ENCODE measurements at regions not wholly inside any gene's neighbourhood (a gene's known extent, or its start where the extent isn't known, plus 50 kb on each side); places are given as distances from the start of the nearest gene placed in this dataset.

DNA sequence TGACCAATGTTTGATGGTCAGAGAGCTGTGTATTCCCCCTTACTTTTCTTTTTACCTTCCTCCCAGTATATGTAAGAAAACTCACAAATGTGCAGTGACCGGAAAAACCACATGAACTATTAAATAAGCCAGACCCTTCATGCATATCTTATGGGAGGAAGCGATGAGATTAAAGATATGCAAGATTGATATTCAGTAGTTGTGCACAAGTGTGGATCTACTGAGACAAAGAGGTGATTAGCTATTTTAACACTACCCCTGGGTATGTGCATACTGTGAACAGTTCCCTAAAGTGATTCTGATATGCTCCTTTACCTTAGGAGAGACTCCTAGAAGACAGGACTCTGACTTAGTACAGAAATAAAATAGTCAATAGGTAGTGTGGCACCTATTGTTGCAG is 328.3 kb downstream of the EPHA4 start:
- peak overlapping the region; percentile 45 for H2BK15ac ChIP-seq (replicated peaks; ENCODE audit: low read depth)
- no peak overlapping the region for H3K18ac ChIP-seq (ENCODE audit: low read length)
- no peak overlapping the region for H4K8ac ChIP-seq (ENCODE audit: low read depth, low read length)
- no peak overlapping the region for H3K56ac ChIP-seq (ENCODE audit: low read length)
- H3K4me1 ChIP-seq (ENCODE audit: control insufficient read depth, low read depth, low read length), result no peaks in the 10 kb centered on the region
- no peaks in the 10 kb centered on the region for H3K27me3 ChIP-seq (ENCODE audit: insufficient read depth, low read length, poor library complexity)
- no peak overlapping the region for H4K5ac ChIP-seq (ENCODE audit: low read length)
- no peaks in the 10 kb centered on the region for H3K36me3 ChIP-seq (ENCODE audit: control insufficient read depth, insufficient read depth, low read length)
- no peak overlapping the region for H2BK5ac ChIP-seq (ENCODE audit: low read length)
- H2AK5ac ChIP-seq (ENCODE audit: low read length), result no peak overlapping the region
- no peak overlapping the region for H2BK120ac ChIP-seq (ENCODE audit: low read depth, low read length)
- H3K4me2 ChIP-seq (ENCODE audit: low read length), result no peak overlapping the region
- WGBS (ENCODE audit: extremely low coverage, insufficient coverage, low lambda C conversion rate), result no CpG with 5 or more reads among the region's 2 CpGs
- no peak overlapping the region for H3K27ac ChIP-seq (ENCODE audit: low read depth, low read length)
- H3K4ac ChIP-seq (ENCODE audit: low read depth, low read length), result no peak overlapping the region
- no peak overlapping the region for H3K23ac ChIP-seq (ENCODE audit: low read length)
- H3K79me2 ChIP-seq (ENCODE audit: control insufficient read depth, insufficient read depth, low read length), result no peaks in the 10 kb centered on the region
- H3K79me1 ChIP-seq (ENCODE audit: low read length), result no peaks in the 10 kb centered on the region
- no peak overlapping the region for H3K9ac ChIP-seq (ENCODE audit: low read length)
- DNase-seq, result no peak
- no peak overlapping the region for H3K4me3 ChIP-seq (ENCODE audit: low read length)

DNA sequence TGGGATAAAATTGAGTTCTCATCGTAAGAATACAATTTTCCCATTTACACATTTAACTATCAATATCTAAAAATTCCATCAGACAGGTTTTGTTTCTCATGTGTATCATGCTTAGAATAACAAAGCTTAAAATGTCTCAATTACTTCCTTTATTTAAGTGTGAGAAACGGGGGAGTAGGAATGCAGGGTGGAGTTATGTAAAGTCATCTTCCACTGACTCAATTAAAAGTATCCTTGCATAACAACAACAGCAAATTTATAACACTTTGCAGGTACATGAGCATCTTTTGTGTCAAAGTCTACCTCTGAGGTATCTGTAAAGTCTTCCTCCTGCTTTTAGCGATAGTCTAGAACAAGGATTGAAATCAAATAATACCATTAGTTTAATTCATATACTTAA is 327.1 kb downstream of the EPHA4 start:
- no peak overlapping the region for H3K23ac ChIP-seq (ENCODE audit: low read length)
- no peak overlapping the region for H3K18ac ChIP-seq (ENCODE audit: low read length)
- no peak overlapping the region for H3K4me3 ChIP-seq (ENCODE audit: low read length)
- no peaks in the 10 kb centered on the region for H3K27me3 ChIP-seq (ENCODE audit: insufficient read depth, low read length, poor library complexity)
- H3K9ac ChIP-seq (ENCODE audit: low read length), result no peak overlapping the region
- H2BK120ac ChIP-seq (ENCODE audit: low read depth, low read length), result no peak overlapping the region
- H3K4ac ChIP-seq (ENCODE audit: low read depth, low read length), result no peak overlapping the region
- H3K4me2 ChIP-seq (ENCODE audit: low read length), result no peak overlapping the region
- H4K5ac ChIP-seq (ENCODE audit: low read length), result no peak overlapping the region
- H3K79me1 ChIP-seq (ENCODE audit: low read length), result no peaks in the 10 kb centered on the region
- no peak overlapping the region for H2BK5ac ChIP-seq (ENCODE audit: low read length)
- no peak overlapping the region for H2BK15ac ChIP-seq (replicated peaks; ENCODE audit: low read depth)
- no peak for DNase-seq
- no peaks in the 10 kb centered on the region for H3K4me1 ChIP-seq (ENCODE audit: control insufficient read depth, low read depth, low read length)
- no peak overlapping the region for H2AK5ac ChIP-seq (ENCODE audit: low read length)
- H4K8ac ChIP-seq (ENCODE audit: low read depth, low read length), result no peak overlapping the region
- H3K36me3 ChIP-seq (ENCODE audit: control insufficient read depth, insufficient read depth, low read length), result no peaks in the 10 kb centered on the region
- WGBS (ENCODE audit: extremely low coverage, insufficient coverage, low lambda C conversion rate), result no CpG with 5 or more reads among the region's 3 CpGs
- H3K79me2 ChIP-seq (ENCODE audit: control insufficient read depth, insufficient read depth, low read length), result no peaks in the 10 kb centered on the region
- H3K27ac ChIP-seq (ENCODE audit: low read depth, low read length), result no peak overlapping the region
- no peak overlapping the region for H3K56ac ChIP-seq (ENCODE audit: low read length)

DNA sequence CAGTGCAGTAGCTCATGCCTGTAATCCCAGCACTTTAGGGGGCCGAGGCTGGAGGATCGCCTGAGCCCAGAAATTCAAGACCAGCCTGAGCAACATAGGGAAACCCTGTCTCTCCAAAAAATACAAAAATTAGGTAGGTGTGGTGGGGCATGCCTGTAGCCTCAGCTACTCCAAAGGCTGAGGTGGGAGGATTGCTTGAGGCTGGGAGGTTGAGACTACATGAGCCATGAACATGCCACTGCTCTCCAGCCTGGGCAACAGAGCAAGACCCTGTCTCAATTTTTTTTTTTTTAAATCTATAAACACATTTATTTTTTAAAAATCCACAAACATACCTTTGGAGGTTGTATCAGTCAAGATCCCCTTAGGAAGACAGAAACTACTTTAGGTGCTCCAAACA is 326.3 kb downstream of the EPHA4 start:
- Histone ChIP-seq H4K8ac (ENCODE audit: low read depth, low read length) (no peak overlapping the region), H3K4ac (ENCODE audit: low read depth, low read length) (no peak overlapping the region), H3K18ac (ENCODE audit: low read length) (no peak overlapping the region), H3K23ac (ENCODE audit: low read length) (no peak overlapping the region), H3K4me2 (ENCODE audit: low read length) (no peak overlapping the region), H3K9ac (ENCODE audit: low read length) (no peak overlapping the region), H3K4me1 (ENCODE audit: control insufficient read depth, low read depth, low read length) (no peaks in the 10 kb centered on the region), H3K27ac (ENCODE audit: low read depth, low read length) (no peak overlapping the region), H3K36me3 (ENCODE audit: control insufficient read depth, insufficient read depth, low read length) (no peaks in the 10 kb centered on the region), H3K79me1 (ENCODE audit: low read length) (no peaks in the 10 kb centered on the region), H2AK5ac (ENCODE audit: low read length) (no peak overlapping the region), H3K4me3 (ENCODE audit: low read length) (no peak overlapping the region), H2BK120ac (ENCODE audit: low read depth, low read length) (no peak overlapping the region), H2BK5ac (ENCODE audit: low read length) (no peak overlapping the region), H4K5ac (ENCODE audit: low read length) (no peak overlapping the region), H3K79me2 (ENCODE audit: control insufficient read depth, insufficient read depth, low read length) (no peaks in the 10 kb centered on the region), H2BK15ac (replicated peaks; ENCODE audit: low read depth) (no peak overlapping the region), H3K27me3 (ENCODE audit: insufficient read depth, low read length, poor library complexity) (no peaks in the 10 kb centered on the region), H3K56ac (ENCODE audit: low read length) (no peak overlapping the region)
- WGBS (ENCODE audit: extremely low coverage, insufficient coverage, low lambda C conversion rate), result no CpG with 5 or more reads among the region's 2 CpGs
- no peak for DNase-seq

DNA sequence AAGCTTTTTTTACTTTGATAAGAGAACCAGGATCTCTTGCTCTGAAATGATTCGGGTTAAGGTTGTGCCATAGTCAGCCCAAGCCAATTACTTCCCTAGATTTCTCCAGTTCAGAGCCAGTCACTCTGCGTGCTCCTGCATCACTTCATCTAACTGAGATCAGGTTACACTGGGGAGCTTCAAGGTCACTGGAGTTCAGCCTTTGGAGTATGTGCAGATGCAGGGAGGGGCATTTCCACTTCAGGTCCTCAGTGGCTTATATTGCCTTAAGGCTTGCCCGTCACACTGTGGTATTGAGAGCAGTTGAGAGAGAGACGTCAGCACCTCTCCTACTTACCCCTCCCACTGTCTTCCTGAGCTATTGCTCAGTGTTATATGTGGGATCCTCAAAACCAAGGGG is 317.8 kb downstream of the EPHA4 start:
- Histone ChIP-seq H3K4me1 (ENCODE audit: control insufficient read depth, low read depth, low read length) (no peaks in the 10 kb centered on the region), H3K18ac (ENCODE audit: low read length) (no peak overlapping the region), H3K23ac (ENCODE audit: low read length) (no peak overlapping the region), H3K79me2 (ENCODE audit: control insufficient read depth, insufficient read depth, low read length) (no peaks in the 10 kb centered on the region), H2BK15ac (replicated peaks; ENCODE audit: low read depth) (no peak overlapping the region), H3K4ac (ENCODE audit: low read depth, low read length) (no peak overlapping the region), H2BK120ac (ENCODE audit: low read depth, low read length) (no peak overlapping the region), H3K9ac (ENCODE audit: low read length) (no peak overlapping the region), H2BK5ac (ENCODE audit: low read length) (no peak overlapping the region), H3K79me1 (ENCODE audit: low read length) (no peaks in the 10 kb centered on the region), H2AK5ac (ENCODE audit: low read length) (no peak overlapping the region), H3K27me3 (ENCODE audit: insufficient read depth, low read length, poor library complexity) (no peaks in the 10 kb centered on the region), H3K4me2 (ENCODE audit: low read length) (no peak overlapping the region), H3K56ac (ENCODE audit: low read length) (no peak overlapping the region), H3K27ac (ENCODE audit: low read depth, low read length) (no peak overlapping the region), H3K4me3 (ENCODE audit: low read length) (no peak overlapping the region), H4K5ac (ENCODE audit: low read length) (no peak overlapping the region), H3K36me3 (ENCODE audit: control insufficient read depth, insufficient read depth, low read length) (no peaks in the 10 kb centered on the region), H4K8ac (ENCODE audit: low read depth, low read length) (no peak overlapping the region)
- no CpG with 5 or more reads among the region's 4 CpGs for WGBS (ENCODE audit: extremely low coverage, insufficient coverage, low lambda C conversion rate)
- DNase-seq, result peak; percentile 56

DNA sequence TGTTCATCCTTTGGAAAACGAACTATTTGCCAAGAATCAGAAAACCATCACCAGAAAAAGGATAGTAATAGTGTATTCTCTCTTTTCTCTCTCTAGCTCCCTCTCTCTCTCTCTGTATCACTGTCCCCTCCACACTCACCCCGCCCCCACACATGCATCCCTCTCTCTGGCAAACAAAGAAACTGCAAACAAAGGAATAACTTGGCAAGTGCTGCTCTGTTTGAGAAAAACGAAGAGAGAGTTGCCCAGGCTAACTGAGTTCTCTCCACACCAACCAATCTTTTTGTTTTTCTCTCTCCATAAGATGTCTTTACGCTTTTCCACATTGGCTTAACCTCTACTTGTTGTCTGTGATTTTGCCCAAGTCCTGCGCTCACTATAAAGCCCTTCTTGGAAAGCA is 316.2 kb downstream of the EPHA4 start:
- no CpG with 5 or more reads among the region's 5 CpGs for WGBS (ENCODE audit: extremely low coverage, insufficient coverage, low lambda C conversion rate)
- no peak overlapping the region for H3K27ac ChIP-seq (ENCODE audit: low read depth, low read length)
- no peak overlapping the region for H3K18ac ChIP-seq (ENCODE audit: low read length)

DNA sequence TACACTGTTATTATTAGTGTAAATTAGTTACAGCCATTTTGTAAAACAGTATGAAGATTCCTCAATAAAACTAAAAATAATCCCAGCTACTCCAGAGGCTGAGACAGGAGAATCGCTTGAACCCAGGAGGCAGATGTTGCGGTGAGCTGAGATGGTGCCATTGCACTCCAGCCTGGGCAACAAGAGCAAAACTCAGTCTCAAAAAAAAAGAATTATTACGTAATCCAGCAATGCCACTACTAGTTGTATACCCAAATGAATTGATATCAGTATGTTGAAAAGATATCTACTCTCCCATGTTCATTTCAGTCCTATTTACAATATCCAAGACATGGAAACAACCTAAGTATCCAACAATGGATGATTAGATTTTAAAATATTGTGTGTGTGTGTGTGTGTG is 313.6 kb downstream of the EPHA4 start:
- no peak overlapping the region for H3K9ac ChIP-seq (ENCODE audit: low read length)
- H2BK120ac ChIP-seq (ENCODE audit: low read depth, low read length), result no peak overlapping the region
- H3K23ac ChIP-seq (ENCODE audit: low read length), result no peak overlapping the region
- no peak overlapping the region for H3K4ac ChIP-seq (ENCODE audit: low read depth, low read length)
- WGBS (ENCODE audit: extremely low coverage, insufficient coverage, low lambda C conversion rate), result no CpG with 5 or more reads among the region's 3 CpGs
- H3K79me2 ChIP-seq (ENCODE audit: control insufficient read depth, insufficient read depth, low read length), result no peaks in the 10 kb centered on the region
- H3K4me3 ChIP-seq (ENCODE audit: low read length), result no peak overlapping the region
- H3K79me1 ChIP-seq (ENCODE audit: low read length), result no peaks in the 10 kb centered on the region
- no peak for DNase-seq
- H3K4me1 ChIP-seq (ENCODE audit: control insufficient read depth, low read depth, low read length), result no peaks in the 10 kb centered on the region
- no peaks in the 10 kb centered on the region for H3K27me3 ChIP-seq (ENCODE audit: insufficient read depth, low read length, poor library complexity)
- no peak overlapping the region for H4K5ac ChIP-seq (ENCODE audit: low read length)
- H3K36me3 ChIP-seq (ENCODE audit: control insufficient read depth, insufficient read depth, low read length), result no peaks in the 10 kb centered on the region
- H3K27ac ChIP-seq (ENCODE audit: low read depth, low read length), result no peak overlapping the region
- no peak overlapping the region for H4K8ac ChIP-seq (ENCODE audit: low read depth, low read length)
- H3K56ac ChIP-seq (ENCODE audit: low read length), result no peak overlapping the region
- no peak overlapping the region for H3K4me2 ChIP-seq (ENCODE audit: low read length)
- no peak overlapping the region for H2BK15ac ChIP-seq (replicated peaks; ENCODE audit: low read depth)
- H3K18ac ChIP-seq (ENCODE audit: low read length), result no peak overlapping the region
- no peak overlapping the region for H2AK5ac ChIP-seq (ENCODE audit: low read length)
- no peak overlapping the region for H2BK5ac ChIP-seq (ENCODE audit: low read length)

More for the DNA sequence above, 316.2 kb downstream of the EPHA4 start:
- no peak overlapping the region for H3K9ac ChIP-seq (ENCODE audit: low read length)
- H3K79me1 ChIP-seq (ENCODE audit: low read length), result no peaks in the 10 kb centered on the region
- H2AK5ac ChIP-seq (ENCODE audit: low read length), result no peak overlapping the region
- peak overlapping the region; percentile 58 for H3K56ac ChIP-seq (ENCODE audit: low read length)
- H2BK5ac ChIP-seq (ENCODE audit: low read length), result no peak overlapping the region
- H3K4me2 ChIP-seq (ENCODE audit: low read length), result no peak overlapping the region
- H4K8ac ChIP-seq (ENCODE audit: low read depth, low read length), result no peak overlapping the region
- no peaks in the 10 kb centered on the region for H3K79me2 ChIP-seq (ENCODE audit: control insufficient read depth, insufficient read depth, low read length)
- no peaks in the 10 kb centered on the region for H3K4me1 ChIP-seq (ENCODE audit: control insufficient read depth, low read depth, low read length)
- H2BK15ac ChIP-seq (replicated peaks; ENCODE audit: low read depth), result no peak overlapping the region
- peak; percentile 60 for DNase-seq
- no peaks in the 10 kb centered on the region for H3K27me3 ChIP-seq (ENCODE audit: insufficient read depth, low read length, poor library complexity)
- H3K4ac ChIP-seq (ENCODE audit: low read depth, low read length), result no peak overlapping the region
- no peak overlapping the region for H2BK120ac ChIP-seq (ENCODE audit: low read depth, low read length)
- no peak overlapping the region for H4K5ac ChIP-seq (ENCODE audit: low read length)
- no peak overlapping the region for H3K4me3 ChIP-seq (ENCODE audit: low read length)
- H3K23ac ChIP-seq (ENCODE audit: low read length), result no peak overlapping the region
- H3K36me3 ChIP-seq (ENCODE audit: control insufficient read depth, insufficient read depth, low read length), result no peaks in the 10 kb centered on the region

Measured in mesendoderm (in vitro differentiated cells).